Glutamatergic neuron (in vitro differentiated cells): ENCODE measurements at regions not wholly inside any gene's neighbourhood (a gene's known extent, or its start where the extent isn't known, plus 50 kb on each side); places are given as distances from the start of the nearest gene placed in this dataset.
"Not testable (repeated sequence)": the region's sequence is repeated elsewhere in the genome, so short reads cannot be mapped to it uniquely, and the experiment has no call there.

Experiments used
- DNase-seq: peaks from one replicate; pipeline ENCODE4 v3.0.0; 2022
- H3K27ac Mint-ChIP-seq: one replicate; pipeline ENCODE4 v1.8.0; 2020; ENCODE audit warnings: mild to moderate bottlenecking, mixed read lengths, inconsistent platforms; ENCODE audit not compliant: unreplicated experiment
- H3K27me3 Mint-ChIP-seq: one replicate; pipeline ENCODE4 v1.8.0; 2020; ENCODE audit warnings: mild to moderate bottlenecking, moderate library complexity, mixed read lengths, inconsistent platforms; ENCODE audit not compliant: unreplicated experiment
- H3K36me3 Mint-ChIP-seq: one replicate; pipeline ENCODE4 v1.8.0; 2020; ENCODE audit warnings: mild to moderate bottlenecking, mixed read lengths, inconsistent platforms; ENCODE audit not compliant: unreplicated experiment
- H3K4me1 Mint-ChIP-seq: one replicate; pipeline ENCODE4 v1.8.0; 2020; ENCODE audit warnings: mild to moderate bottlenecking, low read depth, mixed read lengths, inconsistent platforms; ENCODE audit not compliant: unreplicated experiment
- H3K4me3 Mint-ChIP-seq: one replicate; pipeline ENCODE4 v1.8.0; 2020; ENCODE audit warnings: mild to moderate bottlenecking, mixed read lengths, inconsistent platforms; ENCODE audit not compliant: unreplicated experiment
- H3K9me3 Mint-ChIP-seq: one replicate; pipeline ENCODE4 v1.8.0; 2020; ENCODE audit warnings: mild to moderate bottlenecking, moderate library complexity, mixed read lengths, inconsistent platforms; ENCODE audit not compliant: unreplicated experiment
- TF ChIP-seq, protein P1 (sequence below): fragments of 200-600 bp; sonication (generic); IDR thresholded peaks from one replicate; pipeline ENCODE4 v1.5.0; 2021; ENCODE audit not compliant: partially characterized antibody, unreplicated experiment

DNA sequence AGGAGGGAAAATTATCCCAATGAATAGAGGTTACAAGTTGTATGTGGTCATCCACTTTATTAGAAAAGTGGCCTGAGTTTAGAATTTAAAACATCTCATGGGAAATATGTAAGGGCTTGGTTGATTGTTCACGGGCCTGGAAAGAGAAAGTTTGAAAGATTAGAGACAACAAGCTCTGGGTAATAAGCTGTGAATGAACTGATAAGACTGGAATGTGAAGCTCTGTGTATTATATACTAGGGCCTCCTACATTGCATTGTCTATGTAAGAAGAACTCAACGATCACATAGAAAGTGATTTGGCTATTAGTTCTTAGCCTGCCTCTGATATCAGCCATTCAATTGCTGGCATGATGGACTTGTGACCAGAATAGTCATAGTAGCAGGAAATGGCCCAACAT is 199.2 kb upstream of the MAGI2 start:
- Mint-ChIP-seq H3K36me3 (no peaks in the 10 kb centered on the region), H3K27ac (no peak overlapping the region), H3K27me3 (no peaks in the 10 kb centered on the region), H3K4me3 (no peak overlapping the region), H3K9me3 (no peaks in the 10 kb centered on the region), H3K4me1 (no peaks in the 10 kb centered on the region)
- DNase-seq, result no peak
- TF ChIP-seq, protein P1, sequence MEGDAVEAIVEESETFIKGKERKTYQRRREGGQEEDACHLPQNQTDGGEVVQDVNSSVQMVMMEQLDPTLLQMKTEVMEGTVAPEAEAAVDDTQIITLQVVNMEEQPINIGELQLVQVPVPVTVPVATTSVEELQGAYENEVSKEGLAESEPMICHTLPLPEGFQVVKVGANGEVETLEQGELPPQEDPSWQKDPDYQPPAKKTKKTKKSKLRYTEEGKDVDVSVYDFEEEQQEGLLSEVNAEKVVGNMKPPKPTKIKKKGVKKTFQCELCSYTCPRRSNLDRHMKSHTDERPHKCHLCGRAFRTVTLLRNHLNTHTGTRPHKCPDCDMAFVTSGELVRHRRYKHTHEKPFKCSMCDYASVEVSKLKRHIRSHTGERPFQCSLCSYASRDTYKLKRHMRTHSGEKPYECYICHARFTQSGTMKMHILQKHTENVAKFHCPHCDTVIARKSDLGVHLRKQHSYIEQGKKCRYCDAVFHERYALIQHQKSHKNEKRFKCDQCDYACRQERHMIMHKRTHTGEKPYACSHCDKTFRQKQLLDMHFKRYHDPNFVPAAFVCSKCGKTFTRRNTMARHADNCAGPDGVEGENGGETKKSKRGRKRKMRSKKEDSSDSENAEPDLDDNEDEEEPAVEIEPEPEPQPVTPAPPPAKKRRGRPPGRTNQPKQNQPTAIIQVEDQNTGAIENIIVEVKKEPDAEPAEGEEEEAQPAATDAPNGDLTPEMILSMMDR, result no peak

DNA sequence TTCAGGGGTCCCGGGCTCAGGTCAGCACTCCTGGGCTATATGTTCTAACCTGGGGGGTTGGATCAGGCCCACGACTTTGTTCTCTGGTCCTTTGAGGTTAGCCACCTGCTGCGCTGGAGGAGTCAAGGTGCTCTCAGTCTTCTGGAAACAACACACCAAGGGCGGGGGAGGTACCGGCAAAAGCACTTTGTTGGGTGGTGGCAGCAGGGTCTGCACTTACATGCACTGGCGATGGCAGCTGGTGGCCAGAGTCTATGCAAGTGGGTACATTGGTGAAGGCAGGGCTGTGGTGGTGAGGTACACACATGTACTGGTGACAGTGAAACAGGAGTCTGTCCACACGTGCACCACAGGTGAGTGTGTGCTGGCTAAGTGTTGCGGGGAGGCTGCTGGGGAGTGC is 194.2 kb upstream of the MAGI2 start:
- Mint-ChIP-seq H3K27me3 (no peaks in the 10 kb centered on the region), H3K27ac (no peak overlapping the region), H3K9me3 (no peaks in the 10 kb centered on the region), H3K4me3 (no peak overlapping the region), H3K36me3 (no peaks in the 10 kb centered on the region), H3K4me1 (no peaks in the 10 kb centered on the region)
- TF ChIP-seq, protein P1, result no peak
- DNase-seq, result no peak

DNA sequence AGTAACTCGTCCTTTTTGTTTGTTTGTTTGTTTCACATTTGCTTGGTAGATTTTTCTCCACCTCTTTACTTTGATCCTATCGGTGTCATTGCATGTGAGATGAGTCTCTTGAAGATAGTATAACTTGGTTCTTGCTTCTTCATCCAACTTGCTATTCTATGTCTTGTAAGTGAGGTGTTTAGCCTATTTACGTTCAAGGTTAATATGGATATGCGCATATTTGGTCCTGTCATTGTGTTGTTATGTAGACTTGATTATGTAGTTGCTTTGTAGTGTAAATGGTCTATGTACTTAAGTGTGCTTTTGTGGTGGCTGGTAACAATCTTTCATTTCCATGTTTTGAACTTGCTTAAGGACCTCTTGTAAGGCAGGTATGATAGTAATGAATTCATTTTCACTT is 192.8 kb upstream of the MAGI2 start:
- no peak overlapping the region for H3K4me3 Mint-ChIP-seq
- H3K36me3 Mint-ChIP-seq, result no peaks in the 10 kb centered on the region
- DNase-seq, result no peak
- H3K4me1 Mint-ChIP-seq, result no peaks in the 10 kb centered on the region
- no peaks in the 10 kb centered on the region for H3K9me3 Mint-ChIP-seq
- no peaks in the 10 kb centered on the region for H3K27me3 Mint-ChIP-seq
- TF ChIP-seq, protein P1, result no peak
- H3K27ac Mint-ChIP-seq, result no peak overlapping the region

DNA sequence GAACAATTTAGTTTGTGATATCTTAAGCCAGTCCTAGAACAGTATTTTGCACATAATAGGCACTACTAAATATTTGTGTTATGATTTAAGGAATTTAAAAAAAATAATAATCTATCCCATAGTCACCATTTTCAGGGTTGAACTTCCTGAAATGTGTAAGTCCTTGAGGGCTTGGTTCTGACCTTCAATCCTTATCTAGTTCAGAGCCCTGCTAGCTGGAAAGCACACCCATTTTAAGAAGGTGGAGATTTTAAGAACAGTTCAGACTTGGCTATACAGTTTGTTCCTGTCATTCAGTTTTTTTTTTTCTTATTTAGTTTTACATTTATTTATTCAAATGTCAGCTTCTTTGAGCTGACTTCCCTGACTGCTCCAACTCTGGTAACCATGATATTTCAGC is 183.4 kb upstream of the MAGI2 start:
- Mint-ChIP-seq H3K36me3 (no peaks in the 10 kb centered on the region), H3K27me3 (no peaks in the 10 kb centered on the region), H3K4me1 (no peaks in the 10 kb centered on the region), H3K9me3 (no peaks in the 10 kb centered on the region), H3K4me3 (no peak overlapping the region), H3K27ac (no peak overlapping the region)
- DNase-seq, result no peak
- TF ChIP-seq, protein P1, result no peak

DNA sequence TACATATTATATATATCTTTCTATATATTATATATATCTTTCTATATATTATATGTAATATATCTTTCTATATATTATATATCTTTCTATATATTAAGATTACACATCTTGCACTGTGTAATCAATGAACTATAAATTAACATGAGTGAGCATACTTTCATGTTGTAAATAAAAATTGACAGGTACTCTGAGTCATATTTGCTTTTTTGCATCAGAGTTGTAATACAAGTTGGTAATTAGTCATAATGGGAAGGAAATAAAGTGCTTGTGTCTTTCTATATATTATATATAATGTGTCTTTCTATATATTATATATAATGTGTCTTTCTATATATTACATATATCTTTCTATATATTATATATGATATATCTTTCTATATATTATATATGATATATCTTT is 172.5 kb upstream of the MAGI2 start:
- not testable (repeated sequence) for H3K4me1 Mint-ChIP-seq, H3K27ac Mint-ChIP-seq, H3K9me3 Mint-ChIP-seq, H3K4me3 Mint-ChIP-seq, H3K27me3 Mint-ChIP-seq, H3K36me3 Mint-ChIP-seq, DNase-seq

DNA sequence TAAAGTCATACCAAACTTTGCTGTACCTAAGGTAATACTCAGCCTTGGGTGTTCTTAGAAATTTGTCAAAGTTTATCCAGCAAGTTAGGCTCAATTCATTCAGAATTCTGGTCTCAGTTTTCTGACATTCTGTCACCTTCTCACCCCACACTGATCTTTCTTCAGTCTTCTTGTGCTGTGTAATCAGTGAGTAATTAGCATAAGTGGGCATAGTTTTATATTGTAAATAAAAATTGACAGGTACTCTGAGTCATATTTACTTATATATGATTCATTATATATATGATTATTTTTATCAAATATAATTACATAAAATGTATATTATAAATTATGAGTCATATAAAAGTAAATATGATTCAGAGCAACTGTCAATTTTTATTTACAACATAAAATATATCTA is 170.9 kb upstream of the MAGI2 start:
- H3K4me1 Mint-ChIP-seq, result no peaks in the 10 kb centered on the region
- no peaks in the 10 kb centered on the region for H3K9me3 Mint-ChIP-seq
- no peak overlapping the region for H3K27ac Mint-ChIP-seq
- no peaks in the 10 kb centered on the region for H3K27me3 Mint-ChIP-seq
- TF ChIP-seq, protein P1, result no peak
- no peak overlapping the region for H3K4me3 Mint-ChIP-seq
- no peaks in the 10 kb centered on the region for H3K36me3 Mint-ChIP-seq
- no peak for DNase-seq
